Stimulated activated effector memory CD8-positive, alpha-beta T cell treated with anti-CD3 and anti-CD28 coated beads, Interleukin-12 subunit alpha, Interleukin-12 subunit beta, amount 100 ng/mL, for 72 hours (primary cell): ENCODE measurements at regions not wholly inside any gene's neighbourhood (a gene's known extent, or its start where the extent isn't known, plus 50 kb on each side); places are given as distances from the start of the nearest gene placed in this dataset.
"Not testable (repeated sequence)": the region's sequence is repeated elsewhere in the genome, so short reads cannot be mapped to it uniquely, and the experiment has no call there.

Experiments
- ATAC-seq: fragments of 150-1000 bp; cut with Tn5 transposase; 2 replicates; pipeline ENCODE4 v1.10.0; 2021
- DNase-seq, 2 donors: peaks; one replicate each; pipeline ENCODE4 v3.0.0; 2021 to 2022; ENCODE audit warnings: low spot score in 2 of 2
- H3K27ac Mint-ChIP-seq: one replicate; pipeline ENCODE4 v1.8.0; 2022; ENCODE audit warnings: mild to moderate bottlenecking, mixed read lengths
- H3K36me3 Mint-ChIP-seq: one replicate; pipeline ENCODE4 v1.8.0; 2022; ENCODE audit warnings: mild to moderate bottlenecking, mixed read lengths
- H3K4me1 Mint-ChIP-seq: one replicate; pipeline ENCODE4 v1.8.0; 2022; ENCODE audit warnings: mixed read lengths
- H3K4me3 Mint-ChIP-seq: one replicate; pipeline ENCODE4 v1.8.0; 2022; ENCODE audit warnings: mild to moderate bottlenecking, mixed read lengths
- H3K9me3 Mint-ChIP-seq: one replicate; pipeline ENCODE4 v1.8.0; 2022; ENCODE audit warnings: mixed read lengths

DNA sequence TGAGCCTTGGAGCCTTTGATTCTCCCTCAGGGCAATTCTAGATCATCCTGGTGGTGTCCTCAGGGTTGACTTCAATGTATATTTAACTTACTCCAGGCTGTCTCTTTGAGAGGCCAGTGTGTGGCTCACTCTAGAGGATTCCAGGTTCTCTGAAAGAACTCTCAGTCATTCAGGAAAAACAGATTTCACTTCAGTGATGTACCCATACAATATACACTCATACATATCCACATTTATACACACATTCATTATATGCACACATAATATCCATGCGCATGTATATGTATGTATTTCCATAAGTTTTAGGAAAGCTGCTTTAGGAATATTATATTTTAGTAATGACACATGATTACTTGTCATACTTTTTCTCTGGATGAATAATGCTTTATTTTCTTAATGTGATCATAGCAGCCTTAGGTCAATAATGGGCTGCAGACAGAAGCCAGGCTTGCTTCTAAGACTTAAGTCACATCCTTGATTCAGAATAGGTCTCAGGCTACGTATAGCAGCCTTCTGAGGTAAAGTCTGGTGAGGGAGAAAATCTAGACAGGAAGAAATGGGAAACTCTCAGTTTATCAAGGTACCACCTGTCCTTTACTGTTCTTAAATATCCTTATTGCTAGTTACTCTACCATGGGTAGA, 397.0 kb downstream of the GPAT3 start:
- Mint-ChIP-seq H3K4me1 (no peaks in the 10 kb centered on the region), H3K9me3 (no peaks in the 10 kb centered on the region), H3K27ac (no peak overlapping the region), H3K4me3 (no peak overlapping the region), H3K36me3 (no peaks in the 10 kb centered on the region)
- ATAC-seq (no peak), DNase-seq (no peak)

DNA sequence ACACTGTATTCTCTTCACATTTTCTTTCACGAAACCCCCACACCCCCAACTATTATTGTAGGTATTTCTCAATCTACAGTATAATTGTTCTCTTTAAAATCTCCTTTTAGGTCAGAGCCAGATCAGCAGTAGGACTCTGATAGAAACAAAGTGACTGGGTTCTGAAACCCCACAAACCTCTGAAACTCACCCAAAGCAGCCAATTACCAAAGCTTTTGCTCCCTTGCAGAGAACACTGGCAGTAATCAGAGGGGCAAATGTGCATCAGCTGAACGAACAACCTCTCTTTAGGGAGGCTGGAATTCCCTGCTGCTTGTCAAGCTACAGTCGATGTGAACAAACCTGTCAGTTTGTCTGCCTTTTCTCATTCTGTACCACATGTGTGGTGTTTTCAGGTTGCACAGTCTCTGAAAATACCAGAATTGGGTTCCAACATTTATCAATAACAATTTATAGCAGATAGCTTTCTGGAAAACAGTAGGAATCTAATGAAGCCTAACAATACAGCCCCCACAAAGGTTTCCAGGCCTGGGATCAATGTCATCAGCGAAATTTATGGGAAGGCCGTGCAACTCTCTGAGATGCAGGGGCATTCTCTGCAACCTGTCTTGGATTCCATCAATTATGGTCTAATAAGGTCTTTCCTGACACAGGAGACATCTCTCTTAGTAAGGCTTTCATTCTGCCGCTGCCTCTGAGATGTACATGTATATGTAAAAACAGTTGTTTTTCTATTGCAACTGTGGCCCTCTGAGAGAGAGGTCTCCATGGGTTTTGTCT, 395.9 kb downstream of the GPAT3 start:
- ATAC-seq (no peak), DNase-seq (no peak)
- no peaks in the 10 kb centered on the region for H3K36me3 Mint-ChIP-seq
- no peak overlapping the region for H3K27ac Mint-ChIP-seq
- H3K4me3 Mint-ChIP-seq: no peak overlapping the region
- no peaks in the 10 kb centered on the region for H3K4me1 Mint-ChIP-seq
- no peaks in the 10 kb centered on the region for H3K9me3 Mint-ChIP-seq

DNA sequence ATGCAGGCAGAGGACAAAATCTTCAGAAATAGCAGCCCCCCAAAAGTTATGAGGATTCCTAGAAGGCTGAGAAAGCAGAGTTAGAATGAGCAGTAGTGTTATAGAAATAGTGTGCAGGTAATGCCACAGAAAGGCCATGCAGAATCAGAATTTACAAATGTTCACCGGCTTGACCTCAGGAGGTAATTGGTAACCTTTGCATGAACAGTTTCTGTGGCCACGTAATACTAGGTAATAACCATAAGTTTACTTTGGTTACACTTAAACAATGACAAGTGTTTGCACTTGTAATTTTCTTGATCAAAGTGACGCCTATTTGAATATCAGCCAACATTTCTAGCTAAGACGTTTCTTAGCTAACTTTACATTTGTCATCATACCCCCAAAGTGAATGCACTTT, 393.6 kb downstream of the GPAT3 start:
- H3K27ac Mint-ChIP-seq: no peak overlapping the region
- no peaks in the 10 kb centered on the region for H3K36me3 Mint-ChIP-seq
- H3K4me1 Mint-ChIP-seq: no peaks in the 10 kb centered on the region
- no peaks in the 10 kb centered on the region for H3K9me3 Mint-ChIP-seq
- DNase-seq (no peak), ATAC-seq (no peak)
- no peak overlapping the region for H3K4me3 Mint-ChIP-seq

DNA sequence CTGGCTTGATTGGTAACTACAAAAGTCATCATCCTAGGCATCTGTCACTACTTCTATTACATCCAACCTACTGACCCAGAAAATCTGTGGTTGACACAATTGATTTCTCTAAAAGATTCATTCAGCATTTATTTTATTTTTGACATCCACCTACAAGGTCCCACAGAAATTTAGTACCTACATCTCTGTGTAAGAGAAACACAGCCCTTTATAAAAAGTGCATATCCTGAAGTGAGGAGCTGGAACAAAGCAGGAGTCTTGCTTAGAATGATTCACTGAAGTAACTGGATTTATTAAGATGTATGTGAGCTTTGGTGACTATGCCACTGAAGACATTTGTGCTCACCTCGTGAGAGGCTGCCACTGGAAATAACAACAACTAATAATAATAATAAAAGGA, 391.0 kb downstream of the GPAT3 start:
- no peak for ATAC-seq
- DNase-seq: no peak
- H3K36me3 Mint-ChIP-seq: no peaks in the 10 kb centered on the region
- no peak overlapping the region for H3K27ac Mint-ChIP-seq
- no peaks in the 10 kb centered on the region for H3K9me3 Mint-ChIP-seq
- no peak overlapping the region for H3K4me3 Mint-ChIP-seq
- H3K4me1 Mint-ChIP-seq: no peaks in the 10 kb centered on the region

DNA sequence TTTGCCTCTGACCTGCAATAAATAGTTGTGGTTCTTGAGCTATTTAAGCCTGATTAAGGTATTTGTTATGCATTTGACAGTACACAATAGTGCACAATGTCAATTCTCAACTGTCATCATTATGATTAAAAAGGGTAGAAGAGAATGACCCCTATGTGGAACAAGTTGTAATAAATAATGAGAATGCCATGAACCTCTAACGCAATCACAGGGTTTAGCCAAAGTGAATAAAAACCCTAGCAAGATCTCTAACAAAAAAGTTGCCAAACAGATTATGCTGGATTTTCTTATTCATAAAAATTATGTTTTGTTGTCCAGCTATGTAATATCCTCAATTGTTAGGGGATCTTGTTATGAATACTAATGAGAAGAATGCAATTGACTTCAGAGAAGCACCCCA, 387.4 kb downstream of the GPAT3 start:
- no peaks in the 10 kb centered on the region for H3K9me3 Mint-ChIP-seq
- no peaks in the 10 kb centered on the region for H3K4me1 Mint-ChIP-seq
- no peak overlapping the region for H3K27ac Mint-ChIP-seq
- H3K36me3 Mint-ChIP-seq: no peaks in the 10 kb centered on the region
- ATAC-seq (no peak), DNase-seq (no peak)
- no peak overlapping the region for H3K4me3 Mint-ChIP-seq

DNA sequence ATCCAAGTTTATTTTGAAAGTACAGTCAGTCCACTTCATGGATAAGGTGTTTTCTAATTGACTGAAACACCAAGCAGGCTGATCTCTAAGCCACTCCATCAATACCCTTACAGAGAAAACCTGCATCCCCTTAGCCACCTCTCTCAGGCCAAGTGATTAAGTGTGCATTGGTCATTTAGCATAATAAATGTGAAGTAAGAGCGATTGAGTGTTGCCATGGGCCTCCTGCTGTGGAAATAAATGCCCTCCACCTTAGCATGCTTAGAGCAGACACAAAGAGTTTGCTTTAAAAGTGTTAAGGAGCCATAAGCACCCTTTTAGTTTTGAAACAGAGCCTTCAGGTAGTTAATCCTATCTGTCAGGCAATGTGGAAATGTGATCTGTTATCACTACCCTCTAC, 386.5 kb downstream of the GPAT3 start:
- Mint-ChIP-seq H3K4me1 (no peaks in the 10 kb centered on the region), H3K4me3 (no peak overlapping the region), H3K9me3 (no peaks in the 10 kb centered on the region), H3K27ac (no peak overlapping the region), H3K36me3 (no peaks in the 10 kb centered on the region)
- ATAC-seq (no peak), DNase-seq (no peak)

DNA sequence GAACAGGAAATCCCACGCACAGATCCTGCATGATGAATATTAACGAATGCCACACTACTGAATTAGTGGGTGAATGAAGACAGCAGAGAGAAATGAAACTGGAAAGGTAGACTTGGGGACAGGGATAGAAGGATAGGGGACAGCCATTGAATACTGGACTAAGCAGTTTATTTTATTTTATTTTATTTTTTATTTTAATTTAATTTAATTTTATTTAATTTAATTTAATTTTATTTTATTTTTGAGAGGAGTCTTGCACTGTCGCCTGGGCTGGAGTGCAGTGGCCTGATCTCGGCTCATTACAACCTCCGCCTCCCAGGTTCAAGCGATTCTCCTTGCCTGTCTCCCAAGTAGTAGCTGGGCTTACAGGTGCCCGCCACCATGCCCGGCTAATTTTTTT, 385.2 kb downstream of the GPAT3 start:
- Mint-ChIP-seq H3K27ac (no peak overlapping the region), H3K4me1 (no peaks in the 10 kb centered on the region), H3K9me3 (no peaks in the 10 kb centered on the region), H3K36me3 (no peaks in the 10 kb centered on the region), H3K4me3 (no peak overlapping the region)
- ATAC-seq (no peak), DNase-seq (no peak)

DNA sequence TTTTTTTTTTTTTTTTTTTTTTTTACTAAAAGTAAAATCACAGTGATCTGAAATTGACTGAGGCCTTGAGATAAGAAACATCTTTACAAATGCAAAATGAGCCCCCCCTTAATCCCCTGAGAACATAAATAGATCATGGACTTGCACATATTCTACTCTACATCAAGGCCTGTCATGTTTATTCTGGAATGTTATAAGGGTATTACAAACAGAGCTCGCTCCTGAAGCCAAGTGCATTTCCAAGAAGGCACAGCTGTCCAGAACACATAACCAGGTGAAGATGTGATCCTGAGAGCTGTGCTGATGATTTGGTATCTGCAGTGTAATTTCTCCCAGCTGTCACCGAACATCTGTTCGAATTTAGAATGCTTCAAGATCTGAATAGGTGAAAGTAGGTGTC, 384.5 kb downstream of the GPAT3 start:
- no peak for ATAC-seq

DNA sequence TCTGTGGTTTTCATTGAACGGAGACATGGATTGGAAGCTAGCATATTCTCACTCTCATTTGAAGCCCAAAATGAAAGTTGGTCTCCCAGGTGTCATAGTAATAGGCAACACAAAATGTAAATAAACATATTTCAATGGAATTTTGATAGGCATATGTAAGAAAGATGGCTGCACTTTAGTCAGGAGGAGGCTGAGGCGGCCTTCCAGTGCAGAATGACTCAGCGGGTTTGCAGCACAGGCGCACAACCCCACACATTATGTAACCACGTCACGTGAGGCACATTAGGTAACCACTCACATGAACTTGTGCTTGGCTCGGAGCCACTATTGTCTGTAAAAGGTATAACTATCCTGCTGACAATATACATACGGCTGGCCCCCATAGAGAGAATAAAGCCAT, 381.7 kb downstream of the GPAT3 start:
- no peak for DNase-seq
- H3K4me3 Mint-ChIP-seq: no peak overlapping the region
- H3K9me3 Mint-ChIP-seq: no peaks in the 10 kb centered on the region
- ATAC-seq: no peak
- no peak overlapping the region for H3K27ac Mint-ChIP-seq
- no peaks in the 10 kb centered on the region for H3K36me3 Mint-ChIP-seq
- H3K4me1 Mint-ChIP-seq: no peaks in the 10 kb centered on the region

More for the DNA sequence above, 384.5 kb downstream of the GPAT3 start:
- no peak for DNase-seq
- no peaks in the 10 kb centered on the region for H3K9me3 Mint-ChIP-seq
- no peaks in the 10 kb centered on the region for H3K4me1 Mint-ChIP-seq
- H3K4me3 Mint-ChIP-seq: no peak overlapping the region
- no peak overlapping the region for H3K27ac Mint-ChIP-seq
- no peaks in the 10 kb centered on the region for H3K36me3 Mint-ChIP-seq

DNA sequence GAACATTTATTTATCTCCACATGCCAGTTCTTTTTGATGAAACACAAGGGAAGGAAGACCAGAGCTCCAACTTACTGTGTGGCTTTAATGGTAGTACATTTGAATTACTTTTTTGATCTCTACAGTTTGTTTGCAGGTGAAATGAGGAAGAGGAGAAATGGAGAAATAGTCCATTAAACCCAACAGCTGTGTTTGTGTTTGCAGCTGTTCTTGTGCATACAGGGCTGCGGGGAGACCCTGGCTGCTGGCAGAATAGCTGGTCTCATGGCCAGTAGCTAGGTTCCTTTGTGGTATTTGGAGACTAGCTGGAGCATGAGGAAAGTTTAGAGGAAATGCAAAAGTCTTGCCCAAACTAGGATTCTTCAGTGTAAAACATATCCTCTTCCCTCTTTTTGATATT, 374.8 kb downstream of the GPAT3 start:
- ATAC-seq (no peak), DNase-seq (no peak)
- H3K9me3 Mint-ChIP-seq: no peaks in the 10 kb centered on the region
- H3K27ac Mint-ChIP-seq: no peak overlapping the region
- no peaks in the 10 kb centered on the region for H3K4me1 Mint-ChIP-seq
- no peaks in the 10 kb centered on the region for H3K36me3 Mint-ChIP-seq
- H3K4me3 Mint-ChIP-seq: no peak overlapping the region

DNA sequence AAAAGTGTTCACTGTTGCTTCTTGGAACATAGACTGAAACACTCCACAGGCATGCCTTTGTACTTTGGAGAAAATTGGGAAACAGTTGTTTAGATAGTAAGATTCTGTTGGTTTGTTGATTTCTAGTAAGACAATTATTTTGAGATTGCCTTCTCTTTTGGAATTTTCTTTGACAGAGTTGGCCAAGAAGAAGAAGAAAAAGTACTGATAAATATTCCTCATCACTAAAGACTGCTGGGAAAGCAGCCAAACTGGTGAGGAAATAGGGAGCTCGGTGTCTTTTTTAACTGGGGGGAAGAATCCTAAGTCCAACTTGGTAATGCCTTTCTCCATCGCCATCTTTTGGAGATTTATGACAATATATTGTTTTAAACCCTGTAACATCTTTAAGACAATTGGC, 370.7 kb downstream of the GPAT3 start:
- H3K4me1 Mint-ChIP-seq: no peaks in the 10 kb centered on the region
- no peak overlapping the region for H3K4me3 Mint-ChIP-seq
- no peaks in the 10 kb centered on the region for H3K36me3 Mint-ChIP-seq
- H3K27ac Mint-ChIP-seq: no peak overlapping the region
- no peak for ATAC-seq
- no peaks in the 10 kb centered on the region for H3K9me3 Mint-ChIP-seq
- no peak for DNase-seq

DNA sequence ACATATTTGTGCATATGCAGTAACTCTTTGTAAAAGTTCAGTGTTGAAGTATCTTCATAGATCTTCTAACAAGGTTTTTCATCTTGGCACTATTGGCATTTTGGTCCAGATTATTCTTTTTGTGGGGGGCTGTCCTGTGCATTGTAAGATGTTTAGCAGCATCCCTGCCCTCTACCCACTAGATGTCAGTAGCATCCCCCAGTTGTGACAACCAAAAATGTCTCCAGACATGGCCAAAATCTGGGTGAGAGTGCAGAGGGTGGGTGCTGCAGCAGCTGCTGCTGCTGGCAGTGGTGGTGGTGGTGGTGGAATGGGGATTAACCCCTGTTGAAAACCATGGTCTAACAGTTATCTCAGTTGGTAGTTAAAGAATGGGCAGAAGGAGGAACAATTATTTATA, 370.0 kb downstream of the GPAT3 start:
- Mint-ChIP-seq H3K4me1 (no peaks in the 10 kb centered on the region), H3K36me3 (no peaks in the 10 kb centered on the region), H3K9me3 (no peaks in the 10 kb centered on the region), H3K4me3 (no peak overlapping the region), H3K27ac (no peak overlapping the region)
- DNase-seq (no peak), ATAC-seq (no peak)

DNA sequence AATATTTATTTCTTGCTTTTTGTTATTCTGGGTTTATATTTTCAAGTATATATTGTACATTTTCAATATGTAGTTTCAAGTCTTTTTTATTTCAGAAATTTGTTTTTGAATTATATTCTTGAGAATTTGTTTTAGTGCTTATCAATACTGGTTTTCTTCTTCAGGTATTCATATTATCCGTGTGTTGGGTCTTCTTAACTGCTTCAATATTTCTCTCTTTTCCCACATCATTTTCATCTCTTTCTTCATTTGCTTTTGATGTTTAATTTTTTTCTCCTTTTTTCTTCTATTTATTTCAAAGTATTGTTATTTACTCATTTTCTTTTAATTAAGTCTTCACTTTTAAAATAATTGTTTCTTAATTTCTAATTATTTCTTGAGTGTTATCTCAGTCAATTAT, 367.8 kb downstream of the GPAT3 start:
- ATAC-seq, H3K9me3 Mint-ChIP-seq, H3K4me3 Mint-ChIP-seq, DNase-seq, H3K27ac Mint-ChIP-seq, H3K36me3 Mint-ChIP-seq, H3K4me1 Mint-ChIP-seq: not testable (repeated sequence)

DNA sequence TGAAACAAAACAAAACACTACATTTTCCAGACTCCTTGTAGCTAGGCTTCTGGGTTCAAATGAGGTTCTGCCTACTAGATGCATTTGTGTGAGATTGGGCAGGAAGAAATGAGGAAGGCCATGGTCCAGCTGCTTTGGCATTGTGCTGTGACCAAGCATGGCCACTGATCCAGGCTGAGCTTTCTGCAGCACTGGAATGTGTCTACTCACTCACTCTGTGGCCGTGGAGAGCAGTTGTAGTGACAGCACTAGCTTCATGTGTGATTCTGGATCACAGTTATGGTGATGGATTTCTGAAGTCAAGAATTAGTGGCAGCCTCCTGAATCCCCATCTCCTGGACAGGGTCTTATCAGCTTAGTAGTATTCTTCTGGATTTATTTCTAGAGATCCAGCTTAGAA, 358.9 kb downstream of the GPAT3 start:
- no peak for ATAC-seq
- Mint-ChIP-seq H3K27ac (no peak overlapping the region), H3K4me1 (no peaks in the 10 kb centered on the region), H3K4me3 (no peak overlapping the region), H3K9me3 (peaks cover 2% of the 10 kb centered on the region), H3K36me3 (no peaks in the 10 kb centered on the region)
- DNase-seq: no peak

DNA sequence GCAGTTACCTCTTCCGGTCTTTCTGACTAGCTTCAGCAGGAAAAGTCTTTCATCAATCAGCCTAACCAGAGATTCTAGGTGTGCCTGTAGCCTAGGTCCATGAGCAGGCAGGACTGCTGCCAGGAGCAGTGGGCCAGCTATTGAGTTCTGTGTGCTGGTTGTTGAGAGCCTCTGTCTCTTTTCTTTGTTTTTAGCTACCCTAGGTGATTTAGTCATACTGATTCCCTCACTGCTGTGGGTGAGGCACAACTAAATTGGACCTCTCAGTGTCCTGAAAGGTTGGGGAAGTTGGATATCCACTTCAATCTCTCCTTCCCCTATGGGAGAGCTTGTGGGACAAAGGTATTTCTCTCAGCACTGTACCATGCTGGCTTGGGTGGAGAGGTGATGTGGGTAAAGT, 354.9 kb downstream of the GPAT3 start:
- Mint-ChIP-seq H3K4me3 (no peak overlapping the region), H3K9me3 (peaks cover 2% of the 10 kb centered on the region), H3K4me1 (no peaks in the 10 kb centered on the region), H3K27ac (no peak overlapping the region), H3K36me3 (no peaks in the 10 kb centered on the region)
- no peak for DNase-seq
- no peak for ATAC-seq

DNA sequence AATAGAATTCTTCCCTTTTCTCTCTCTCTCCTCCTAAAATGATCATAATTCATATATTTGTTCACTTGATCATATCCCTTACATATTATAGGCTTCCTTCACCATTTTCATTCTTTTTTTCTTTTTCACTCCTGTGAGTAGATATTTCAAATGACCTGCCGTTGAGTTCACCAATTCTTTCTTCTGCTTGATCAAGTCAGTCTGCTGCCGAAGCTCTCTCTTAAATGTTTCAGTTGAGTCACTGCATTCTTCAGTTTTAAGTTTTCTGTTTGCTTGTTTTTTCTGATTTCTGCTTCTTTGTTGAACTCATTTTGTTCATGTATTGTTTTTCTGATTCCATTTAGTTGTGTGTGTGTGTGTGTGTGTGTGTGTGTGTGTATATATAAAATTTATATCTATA, 354.3 kb downstream of the GPAT3 start:
- Mint-ChIP-seq H3K9me3 (peaks cover 2% of the 10 kb centered on the region), H3K4me3 (no peak overlapping the region), H3K27ac (no peak overlapping the region), H3K36me3 (no peaks in the 10 kb centered on the region), H3K4me1 (no peaks in the 10 kb centered on the region)
- DNase-seq (no peak), ATAC-seq (no peak)
